IMR-90 (cell line): ENCODE measurements at regions not wholly inside any gene's neighbourhood (a gene's known extent, or its start where the extent isn't known, plus 50 kb on each side); places are given as distances from the start of the nearest gene placed in this dataset.

ENCODE experiments used
- ATAC-seq: fragments of 200-7000 bp; cut with Tn5 transposase; 2 replicates; pipeline ENCODE4 v1.9.1; 2020; ENCODE audit warnings: low read depth, mild to moderate bottlenecking, moderate library complexity
- BruUV-seq: library from RNA; stranded (reverse); fragments of 400-500 nt; replicated peaks from 2 replicates; lab custom pipeline; 2021; lab: Mats Ljungman, UMichigan
- CTCF ChIA-PET: fragments of 300-600 bp; formaldehyde crosslinking; extraction: SDS; loops from one replicate; lab custom pipeline; 2021; ENCODE audit warnings: antibody characterized with exemption; lab: Yijun Ruan, JAX
- POLR2A ChIA-PET: fragments of 300-600 bp; sonication (Branson Sonifier 250); formaldehyde crosslinking; loops from one replicate; lab custom pipeline; 2022; ENCODE audit warnings: antibody characterized with exemption; ENCODE audit not compliant: unreplicated experiment; lab: Charles Lee
- DNase-seq: peaks from one replicate; pipeline ENCODE4 v3.0.0; 2013
- H2AFZ ChIP-seq: replicated peaks from 2 replicates; pipeline ENCODE3; 2013; ENCODE audit warnings: low read length, mild to moderate bottlenecking; ENCODE audit not compliant: poor library complexity
- H2AK5ac ChIP-seq: 2 replicates; pipeline ENCODE4 v1.6.1; 2013; ENCODE audit warnings: low read depth, low read length, inconsistent platforms
- H2AK9ac ChIP-seq: replicated peaks from 2 replicates; pipeline ENCODE3; 2013; ENCODE audit warnings: mild to moderate bottlenecking, low read depth, low read length, moderate library complexity; ENCODE audit not compliant: poor library complexity
- H2BK120ac ChIP-seq: 2 replicates; pipeline ENCODE4 v1.6.1; 2013; ENCODE audit warnings: low read depth, low read length, inconsistent platforms
- H2BK15ac ChIP-seq: 3 replicates; pipeline ENCODE4 v1.6.1; 2013; ENCODE audit warnings: low read depth, low read length, inconsistent platforms
- H2BK20ac ChIP-seq: 2 replicates; pipeline ENCODE4 v1.6.1; 2013; ENCODE audit warnings: low read depth, mild to moderate bottlenecking, inconsistent platforms, low read length, moderate library complexity
- H2BK5ac ChIP-seq: 2 replicates; pipeline ENCODE4 v1.6.1; 2013; ENCODE audit warnings: mild to moderate bottlenecking, low read depth, low read length, inconsistent platforms; ENCODE audit not compliant: poor library complexity, severe bottlenecking
- H3K14ac ChIP-seq: replicated peaks from 2 replicates; pipeline ENCODE4 v1.6.1; 2013; ENCODE audit warnings: low read depth, low read length, inconsistent platforms
- H3K18ac ChIP-seq: 2 replicates; pipeline ENCODE4 v1.6.1; 2013; ENCODE audit warnings: low read depth, low read length, control low read depth
- H3K23ac ChIP-seq: 2 replicates; pipeline ENCODE4 v1.6.1; 2013; ENCODE audit warnings: low read depth, low read length, inconsistent platforms
- H3K27ac ChIP-seq: 2 replicates; pipeline ENCODE4 v1.5.1; 2013; ENCODE audit warnings: mild to moderate bottlenecking, control low read depth, low read length; ENCODE audit not compliant: insufficient read depth
- H3K27me3 ChIP-seq: 2 replicates; pipeline ENCODE4 v1.6.1; 2013; ENCODE audit warnings: low read length; ENCODE audit not compliant: control insufficient read depth, insufficient read depth
- H3K36me3 ChIP-seq: 2 replicates; pipeline ENCODE4 v1.6.1; 2013; ENCODE audit warnings: low read length, mixed read lengths; ENCODE audit not compliant: control insufficient read depth, insufficient read depth
- H3K4ac ChIP-seq: 2 replicates; pipeline ENCODE4 v1.6.1; 2013; ENCODE audit warnings: low read depth, low read length, inconsistent platforms
- H3K4me1 ChIP-seq: 2 replicates; pipeline ENCODE4 v1.6.1; 2013; ENCODE audit warnings: low read length, mixed read lengths; ENCODE audit not compliant: control insufficient read depth, insufficient read depth
- H3K4me2 ChIP-seq: 2 replicates; pipeline ENCODE4 v1.6.1; 2013; ENCODE audit warnings: low read depth, mild to moderate bottlenecking, control low read depth, low read length, moderate library complexity
- H3K4me3 ChIP-seq: 2 replicates; pipeline ENCODE4 v1.5.1; 2013; ENCODE audit warnings: low read depth, mild to moderate bottlenecking, control low read depth, low read length, moderate library complexity; ENCODE audit not compliant: insufficient read depth
- H3K56ac ChIP-seq: 2 replicates; pipeline ENCODE4 v1.6.1; 2013; ENCODE audit warnings: low read length, inconsistent platforms; ENCODE audit not compliant: insufficient read depth; ENCODE audit errors: extremely low read depth
- H3K79me1 ChIP-seq, 2 experiments: 2 replicates each; pipeline ENCODE4 v1.6.1; 2013; ENCODE audit warnings: low read length in 2 of 2, inconsistent platforms in 1 of 2, low read depth in 1 of 2
- H3K9ac ChIP-seq: 2 replicates; pipeline ENCODE4 v1.6.1; 2013; ENCODE audit warnings: low read depth, low read length, control low read depth
- H3K9me1 ChIP-seq: 2 replicates; pipeline ENCODE4 v1.6.1; 2013; ENCODE audit warnings: low read length, inconsistent platforms; ENCODE audit not compliant: insufficient read depth
- H3K9me3 ChIP-seq: 2 replicates; pipeline ENCODE4 v1.6.1; 2013; ENCODE audit warnings: low read length; ENCODE audit not compliant: control insufficient read depth, insufficient read depth
- H4K20me1 ChIP-seq: 2 replicates; pipeline ENCODE4 v1.6.1; 2013; ENCODE audit warnings: low read length, inconsistent platforms; ENCODE audit not compliant: insufficient read depth
- H4K5ac ChIP-seq: 2 replicates; pipeline ENCODE4 v1.6.1; 2013; ENCODE audit warnings: mild to moderate bottlenecking, low read depth, low read length, control low read depth
- H4K8ac ChIP-seq, 2 experiments: 2 replicates each; pipeline ENCODE4 v1.6.1; 2013; ENCODE audit warnings: low read depth in 2 of 2, low read length in 2 of 2, control low read depth in 1 of 2, inconsistent platforms in 1 of 2
- H4K91ac ChIP-seq: 2 replicates; pipeline ENCODE4 v1.6.1; 2013; ENCODE audit warnings: low read depth, low read length, inconsistent platforms; ENCODE audit not compliant: insufficient read depth
- CEBPB ChIP-seq: IDR thresholded peaks from 2 replicates; pipeline ENCODE4 v1.6.1; 2012; ENCODE audit warnings: low read depth, low read length, improper control_type of control experiment
- CHD1 ChIP-seq: IDR thresholded peaks from 2 replicates; pipeline ENCODE4 v1.6.1; 2012; ENCODE audit warnings: low read depth, low read length, improper control_type of control experiment
- MAFK ChIP-seq: IDR thresholded peaks from 2 replicates; pipeline ENCODE4 v1.6.1; 2012; ENCODE audit warnings: low read depth, low read length, improper control_type of control experiment
- MAZ ChIP-seq: IDR thresholded peaks from 2 replicates; pipeline ENCODE4 v1.6.1; 2012; ENCODE audit warnings: low read depth, mild to moderate bottlenecking, low read length, improper control_type of control experiment, moderate library complexity, borderline replicate concordance
- NFE2L2 ChIP-seq: fragments of 150-350 bp; IDR thresholded peaks from 2 replicates; pipeline ENCODE4 v1.6.1; 2016; ENCODE audit warnings: low read depth, mild to moderate bottlenecking, low read length
- POLR2A ChIP-seq: IDR thresholded peaks from 2 replicates; pipeline ENCODE4 v1.6.1; 2012; ENCODE audit warnings: mild to moderate bottlenecking, low read depth, low read length
- SMC3 ChIP-seq: fragments of 150-350 bp; IDR thresholded peaks from 2 replicates; pipeline ENCODE4 v1.6.1; 2016; ENCODE audit warnings: low read depth, mild to moderate bottlenecking, antibody characterized with exemption, low read length, moderate library complexity
- USF2 ChIP-seq: fragments of 150-350 bp; IDR thresholded peaks from 2 replicates; pipeline ENCODE4 v1.6.1; 2017; ENCODE audit warnings: mild to moderate bottlenecking, antibody characterized with exemption, low read length, low read depth
- WGBS, 2 experiments: methylation state at CpG; one replicate each; pipeline versions ENCODE4 v1.1.5 to v1.1.7; 2013; ENCODE audit warnings: missing lambda C conversion rate in 2 of 2; ENCODE audit not compliant: insufficient read length in 1 of 2; ENCODE audit errors: extremely low coverage in 2 of 2; 5-methylcytosine and 5-hydroxymethylcytosine counted together
- dilution Hi-C: fragments of 300-500 bp; cut with HindIII; formaldehyde crosslinking; loops from one replicate; pipeline ENCODE4 v1.14.3; 2018; ENCODE audit warnings: low sequenced_read_pairs; ENCODE audit not compliant: unreplicated experiment
- in situ Hi-C: fragments of 300-500 bp; cut with MboI; formaldehyde crosslinking; loops from 3 replicates; pipeline ENCODE4 v1.14.3; 2019; ENCODE audit warnings: low sequenced_read_pairs, inconsistent platforms, mixed read lengths
- intact Hi-C: fragments of 100-400 bp; cut with micrococcal nuclease; formaldehyde crosslinking; loops from 2 replicates; pipeline ENCODE4 v1.10.0; 2022

- dilution Hi-C loops: no loop called here
- Histone ChIP-seq H2AFZ (no peak overlapping the region), H3K36me3 (no peaks in the 10 kb centered on the region), H4K5ac (no peak overlapping the region), H3K4ac (no peak overlapping the region), H4K20me1 (no peaks in the 10 kb centered on the region), H2AK5ac (no peak overlapping the region), H3K9ac (no peak overlapping the region), H2BK5ac (no peak overlapping the region), H3K18ac (no peak overlapping the region), H3K23ac (no peak overlapping the region), H3K79me1 (no peaks in the 10 kb centered on the region), H3K9me1 (no peaks in the 10 kb centered on the region), H4K8ac (no peak overlapping the region), H3K56ac (no peak overlapping the region), H3K4me3 (no peak overlapping the region), H2BK120ac (no peak overlapping the region), H3K27me3 (peaks cover 13% of the 10 kb centered on the region), H2AK9ac (no peak overlapping the region), H3K9me3 (no peaks in the 10 kb centered on the region), H3K14ac (no peak overlapping the region), H4K91ac (no peak overlapping the region), H3K4me2 (no peak overlapping the region), H2BK20ac (no peak overlapping the region), H3K4me1 (peaks cover 2% of the 10 kb centered on the region), H3K27ac (no peak overlapping the region), H2BK15ac (no peak overlapping the region)
- ChIA-PET CTCF (no interaction called here), POLR2A (no interaction called here)
- TF ChIP-seq CHD1 (no peak), NFE2L2 (no peak), MAZ (no peak), SMC3 (no peak), POLR2A (no peak), CEBPB (no peak), MAFK (no peak), USF2 (no peak)
- ATAC-seq (peak; percentile 74), DNase-seq (peak; percentile 59)
- in situ Hi-C loops: no loop called here
- BruUV-seq: no TSS peak
- intact Hi-C loops: no loop called here
- WGBS, 2 experiments: 100% methylated on average over 1 of the region's 2 CpGs; no CpG with 5 or more reads in 1 of the 2 experiments
Measured at GRCh38 chr13:48873587-48873986, 102.1 kb upstream of the FNDC3A start.
